RWPE2 (cell line): ENCODE measurements at regions not wholly inside any gene's neighbourhood (a gene's known extent, or its start where the extent isn't known, plus 50 kb on each side); places are given as distances from the start of the nearest gene placed in this dataset.

Experiments used
- ATAC-seq: fragments of 200-7000 bp; cut with Tn5 transposase; 3 replicates; pipeline ENCODE4 v1.9.1; 2021; ENCODE audit warnings: low read depth
- DNase-seq: peaks from one replicate; pipeline ENCODE4 v3.0.0-alpha.2; 2020; ENCODE audit warnings: low spot score
- H3K27ac ChIP-seq: fragments of 450-650 bp; 2 replicates; pipeline ENCODE4 v1.5.1; 2017; ENCODE audit warnings: mild to moderate bottlenecking; ENCODE audit not compliant: poor library complexity, severe bottlenecking
- H3K27me3 ChIP-seq: fragments of 250-450 bp; sonication (Bioruptor Pico); 2 replicates; pipeline ENCODE4 v1.5.1; 2021; ENCODE audit warnings: mild to moderate bottlenecking, moderate library complexity; ENCODE audit not compliant: insufficient read depth, poor library complexity, severe bottlenecking
- H3K36me3 ChIP-seq: fragments of 250-450 bp; sonication (Bioruptor Pico); 2 replicates; pipeline ENCODE4 v1.5.1; 2020; ENCODE audit warnings: low read depth, mild to moderate bottlenecking, moderate library complexity
- H3K4me1 ChIP-seq: fragments of 250-450 bp; sonication (Bioruptor Pico); 2 replicates; pipeline ENCODE4 v1.5.1; 2021; ENCODE audit warnings: mild to moderate bottlenecking, moderate library complexity; ENCODE audit not compliant: insufficient read depth, poor library complexity, severe bottlenecking
- H3K4me3 ChIP-seq: fragments of 250-450 bp; sonication (Bioruptor Pico); 2 replicates; pipeline ENCODE4 v1.5.1; 2021; ENCODE audit warnings: mild to moderate bottlenecking, moderate library complexity; ENCODE audit not compliant: severe bottlenecking
- H3K9me3 ChIP-seq: fragments of 250-450 bp; sonication (Bioruptor Pico); 2 replicates; pipeline ENCODE4 v1.5.1; 2021; ENCODE audit warnings: mild to moderate bottlenecking, moderate library complexity; ENCODE audit not compliant: severe bottlenecking
- TF ChIP-seq, protein P1 (sequence below): fragments of 450-650 bp; IDR thresholded peaks from one replicate; pipeline ENCODE4 v1.5.1; 2017; ENCODE audit warnings: mild to moderate bottlenecking, moderate library complexity; ENCODE audit not compliant: poor library complexity, severe bottlenecking

DNA sequence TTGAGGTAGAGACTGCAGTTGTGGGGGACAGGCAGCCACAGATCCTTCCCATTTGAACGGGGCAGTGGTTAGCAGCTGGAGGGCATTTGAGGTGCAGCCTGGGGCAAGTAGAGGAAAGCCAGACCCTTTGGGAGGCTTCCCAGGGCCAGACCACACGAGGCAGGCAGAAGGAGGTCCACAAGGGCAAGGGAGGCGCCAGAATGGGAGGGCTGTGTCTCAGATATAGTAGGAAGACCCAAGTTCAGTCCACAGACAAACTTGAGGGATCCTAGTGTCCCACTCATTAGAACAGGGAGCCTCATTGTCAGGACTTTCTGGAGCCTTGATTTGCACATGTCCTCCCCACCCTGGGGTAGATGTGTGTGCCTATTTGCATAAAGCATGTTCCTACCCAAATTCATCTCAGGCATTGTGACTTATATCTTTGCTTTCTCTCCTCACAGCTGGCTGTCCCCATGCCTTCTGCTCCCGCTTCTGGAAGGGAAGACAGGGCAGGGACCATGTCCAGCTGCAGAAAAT is 166.0 kb downstream of the VEGFA start:
- Histone ChIP-seq H3K4me1 (no peaks in the 10 kb centered on the region), H3K36me3 (no peaks in the 10 kb centered on the region), H3K27ac (no peak overlapping the region), H3K9me3 (no peaks in the 10 kb centered on the region), H3K4me3 (no peak overlapping the region), H3K27me3 (no peaks in the 10 kb centered on the region)
- ATAC-seq (no peak), DNase-seq (no peak)
- TF ChIP-seq, protein P1, sequence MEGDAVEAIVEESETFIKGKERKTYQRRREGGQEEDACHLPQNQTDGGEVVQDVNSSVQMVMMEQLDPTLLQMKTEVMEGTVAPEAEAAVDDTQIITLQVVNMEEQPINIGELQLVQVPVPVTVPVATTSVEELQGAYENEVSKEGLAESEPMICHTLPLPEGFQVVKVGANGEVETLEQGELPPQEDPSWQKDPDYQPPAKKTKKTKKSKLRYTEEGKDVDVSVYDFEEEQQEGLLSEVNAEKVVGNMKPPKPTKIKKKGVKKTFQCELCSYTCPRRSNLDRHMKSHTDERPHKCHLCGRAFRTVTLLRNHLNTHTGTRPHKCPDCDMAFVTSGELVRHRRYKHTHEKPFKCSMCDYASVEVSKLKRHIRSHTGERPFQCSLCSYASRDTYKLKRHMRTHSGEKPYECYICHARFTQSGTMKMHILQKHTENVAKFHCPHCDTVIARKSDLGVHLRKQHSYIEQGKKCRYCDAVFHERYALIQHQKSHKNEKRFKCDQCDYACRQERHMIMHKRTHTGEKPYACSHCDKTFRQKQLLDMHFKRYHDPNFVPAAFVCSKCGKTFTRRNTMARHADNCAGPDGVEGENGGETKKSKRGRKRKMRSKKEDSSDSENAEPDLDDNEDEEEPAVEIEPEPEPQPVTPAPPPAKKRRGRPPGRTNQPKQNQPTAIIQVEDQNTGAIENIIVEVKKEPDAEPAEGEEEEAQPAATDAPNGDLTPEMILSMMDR, result no peak

DNA sequence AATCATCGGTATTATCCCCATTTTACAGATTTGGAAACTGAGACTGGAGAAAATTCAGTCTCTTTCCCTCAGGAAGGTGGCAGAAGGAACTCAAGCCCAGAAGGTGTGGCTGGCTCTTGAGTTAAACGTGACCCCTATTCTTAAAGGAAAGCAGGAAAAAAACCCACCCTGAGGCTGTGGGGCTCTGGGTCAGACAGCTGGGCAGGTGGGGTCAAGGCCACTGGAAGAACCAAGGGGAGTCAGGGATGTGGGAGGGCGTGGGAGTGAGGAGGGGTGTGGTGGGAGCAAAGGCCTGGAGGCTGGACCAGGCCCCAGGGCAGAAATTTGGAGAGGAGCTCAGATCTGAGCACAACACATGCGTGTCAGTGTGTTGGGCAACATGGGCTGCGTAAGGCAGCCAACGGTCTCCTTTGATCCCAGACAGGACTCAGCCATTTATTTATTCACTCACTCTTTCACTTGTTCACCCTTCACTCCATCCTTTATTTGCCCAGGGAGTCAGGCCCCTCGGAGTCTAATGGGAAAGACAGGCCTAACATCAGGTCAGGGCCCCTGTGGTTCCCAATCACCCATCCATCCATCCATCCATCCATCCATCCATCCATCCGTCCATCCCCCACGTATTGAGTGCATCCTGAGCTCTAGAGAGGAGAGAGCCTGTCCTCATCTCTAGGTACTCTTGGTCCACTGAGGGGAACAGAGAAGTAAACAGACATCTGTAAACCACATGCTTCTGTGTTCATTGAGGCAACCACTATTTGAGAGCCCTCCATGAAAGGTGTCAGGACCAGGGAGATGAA is 165.0 kb downstream of the VEGFA start:
- H3K27me3 ChIP-seq, result no peaks in the 10 kb centered on the region

DNA sequence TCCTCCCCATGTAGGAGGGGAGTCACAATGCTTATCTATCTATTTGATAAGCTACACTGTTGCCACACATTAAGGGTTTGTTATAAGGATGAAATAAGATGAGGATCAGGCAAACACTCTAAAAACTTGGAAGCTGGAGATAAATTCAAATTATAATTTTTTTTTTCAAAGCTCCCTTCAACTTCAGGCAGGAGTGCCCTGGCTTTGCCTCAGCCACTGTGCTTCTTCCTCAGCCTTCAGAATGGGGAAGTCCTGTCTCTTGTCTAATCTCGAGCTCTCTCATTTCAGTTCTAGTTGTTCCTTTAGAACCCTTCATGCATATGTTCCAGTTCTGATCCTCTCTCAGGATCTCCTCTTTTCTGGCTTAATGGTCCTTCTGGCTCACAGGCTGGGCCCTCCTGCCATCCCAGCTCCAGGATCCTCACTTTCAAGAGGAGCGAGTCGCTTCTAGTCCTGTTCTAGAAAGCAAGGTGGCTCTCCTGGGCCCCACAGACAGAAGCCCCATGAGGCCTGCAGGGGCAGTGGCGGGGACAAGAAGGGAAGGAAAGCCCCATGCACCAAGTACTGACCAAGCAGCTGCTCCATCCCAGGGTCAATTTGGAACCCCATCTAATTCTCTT is 164.3 kb downstream of the VEGFA start:
- Histone ChIP-seq H3K27ac (no peak overlapping the region), H3K4me3 (no peak overlapping the region), H3K27me3 (no peaks in the 10 kb centered on the region), H3K36me3 (no peaks in the 10 kb centered on the region), H3K4me1 (no peaks in the 10 kb centered on the region), H3K9me3 (no peaks in the 10 kb centered on the region)
- DNase-seq (no peak), ATAC-seq (no peak)
- TF ChIP-seq, protein P1, result no peak

More for the DNA sequence above, 165.0 kb downstream of the VEGFA start:
- Histone ChIP-seq H3K36me3 (no peaks in the 10 kb centered on the region), H3K27ac (no peak overlapping the region), H3K4me3 (no peak overlapping the region), H3K9me3 (no peaks in the 10 kb centered on the region), H3K4me1 (no peaks in the 10 kb centered on the region)
- DNase-seq (no peak), ATAC-seq (no peak)
- TF ChIP-seq, protein P1, result no peak

DNA sequence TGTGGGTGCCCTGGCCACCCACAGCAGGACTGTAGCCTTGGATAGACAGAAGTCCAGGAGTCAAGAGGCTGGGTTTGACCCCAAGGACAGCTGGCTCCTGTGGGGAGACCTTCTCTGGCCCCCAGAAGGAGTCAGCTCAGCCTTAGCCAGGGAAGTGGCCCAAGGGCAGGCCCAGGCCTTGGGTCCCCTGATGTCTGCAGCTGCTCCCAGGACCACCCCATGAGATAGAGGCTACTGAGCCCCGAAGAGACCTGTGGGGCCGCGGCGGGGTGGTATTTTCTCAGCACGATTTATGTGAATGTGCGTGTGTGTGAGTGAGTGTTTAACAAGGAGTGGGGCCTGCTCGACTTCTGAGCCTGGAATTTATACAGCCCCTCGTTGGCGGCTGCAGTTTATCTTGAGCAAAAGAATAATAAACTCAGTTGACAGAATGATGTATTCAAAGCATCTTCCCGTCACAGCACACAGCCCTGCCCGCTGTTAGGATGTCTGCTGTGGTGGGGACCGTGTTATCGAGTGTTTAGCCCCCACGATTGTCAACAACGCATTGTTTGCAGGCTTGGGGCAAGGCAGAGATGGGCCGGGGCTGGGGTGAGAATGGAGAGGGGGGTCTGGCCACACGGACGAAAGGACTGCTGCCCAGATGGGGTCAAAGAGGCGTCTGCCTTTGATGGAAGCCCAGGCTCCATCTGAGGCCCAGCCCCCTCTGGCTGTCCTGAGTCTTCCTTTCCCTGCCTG is 163.3 kb downstream of the VEGFA start:
- DNase-seq, result no peak
- Histone ChIP-seq H3K4me3 (no peak overlapping the region), H3K27ac (no peak overlapping the region), H3K36me3 (no peaks in the 10 kb centered on the region), H3K27me3 (no peaks in the 10 kb centered on the region), H3K9me3 (no peaks in the 10 kb centered on the region), H3K4me1 (no peaks in the 10 kb centered on the region)
- ATAC-seq, result no peak
- TF ChIP-seq, protein P1, result no peak
